Epithelial cell of proximal tubule (primary cell): ENCODE measurements at regions not wholly inside any gene's neighbourhood (a gene's known extent, or its start where the extent isn't known, plus 50 kb on each side); places are given as distances from the start of the nearest gene placed in this dataset.
A peak's percentile ranks its signal among the peaks of the same experiment; 100 is the strongest.

Experiments
- DNase-seq: peaks from one replicate; pipeline ENCODE4 v3.0.0-alpha.2; 2011; ENCODE audit warnings: low read depth
- H3K4me3 ChIP-seq: 2 replicates; pipeline ENCODE4 v1.5.1; 2011; ENCODE audit warnings: low read depth, mild to moderate bottlenecking, low read length
- TF ChIP-seq, protein P1 (sequence below): conservative IDR thresholded peaks from 2 replicates; pipeline ENCODE4 v1.5.1; 2012; ENCODE audit warnings: low read depth, mild to moderate bottlenecking, low read length

DNA sequence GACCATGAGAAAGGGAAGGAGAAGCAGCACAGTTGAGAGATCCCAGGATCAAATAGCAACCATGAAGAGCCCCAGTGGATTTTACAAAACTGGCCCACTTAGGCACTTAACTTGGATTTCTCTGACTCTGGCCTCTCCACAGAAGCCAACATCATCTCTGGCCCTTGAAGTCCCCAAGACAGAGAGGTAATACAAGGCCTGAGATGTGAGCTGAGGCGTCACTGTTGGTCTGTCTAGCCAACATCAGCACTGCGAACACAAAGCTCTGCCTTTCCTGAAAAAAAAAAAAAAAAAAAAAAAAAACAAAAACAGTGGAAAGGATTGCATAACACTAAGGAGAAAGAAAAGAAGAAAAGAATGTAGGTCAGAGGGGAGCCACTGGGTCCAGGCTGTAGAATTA, 378.3 kb downstream of the BRINP1 start:
- DNase-seq, result no peak
- TF ChIP-seq, protein P1, sequence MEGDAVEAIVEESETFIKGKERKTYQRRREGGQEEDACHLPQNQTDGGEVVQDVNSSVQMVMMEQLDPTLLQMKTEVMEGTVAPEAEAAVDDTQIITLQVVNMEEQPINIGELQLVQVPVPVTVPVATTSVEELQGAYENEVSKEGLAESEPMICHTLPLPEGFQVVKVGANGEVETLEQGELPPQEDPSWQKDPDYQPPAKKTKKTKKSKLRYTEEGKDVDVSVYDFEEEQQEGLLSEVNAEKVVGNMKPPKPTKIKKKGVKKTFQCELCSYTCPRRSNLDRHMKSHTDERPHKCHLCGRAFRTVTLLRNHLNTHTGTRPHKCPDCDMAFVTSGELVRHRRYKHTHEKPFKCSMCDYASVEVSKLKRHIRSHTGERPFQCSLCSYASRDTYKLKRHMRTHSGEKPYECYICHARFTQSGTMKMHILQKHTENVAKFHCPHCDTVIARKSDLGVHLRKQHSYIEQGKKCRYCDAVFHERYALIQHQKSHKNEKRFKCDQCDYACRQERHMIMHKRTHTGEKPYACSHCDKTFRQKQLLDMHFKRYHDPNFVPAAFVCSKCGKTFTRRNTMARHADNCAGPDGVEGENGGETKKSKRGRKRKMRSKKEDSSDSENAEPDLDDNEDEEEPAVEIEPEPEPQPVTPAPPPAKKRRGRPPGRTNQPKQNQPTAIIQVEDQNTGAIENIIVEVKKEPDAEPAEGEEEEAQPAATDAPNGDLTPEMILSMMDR, result no peak
- H3K4me3 ChIP-seq, result no peak overlapping the region

DNA sequence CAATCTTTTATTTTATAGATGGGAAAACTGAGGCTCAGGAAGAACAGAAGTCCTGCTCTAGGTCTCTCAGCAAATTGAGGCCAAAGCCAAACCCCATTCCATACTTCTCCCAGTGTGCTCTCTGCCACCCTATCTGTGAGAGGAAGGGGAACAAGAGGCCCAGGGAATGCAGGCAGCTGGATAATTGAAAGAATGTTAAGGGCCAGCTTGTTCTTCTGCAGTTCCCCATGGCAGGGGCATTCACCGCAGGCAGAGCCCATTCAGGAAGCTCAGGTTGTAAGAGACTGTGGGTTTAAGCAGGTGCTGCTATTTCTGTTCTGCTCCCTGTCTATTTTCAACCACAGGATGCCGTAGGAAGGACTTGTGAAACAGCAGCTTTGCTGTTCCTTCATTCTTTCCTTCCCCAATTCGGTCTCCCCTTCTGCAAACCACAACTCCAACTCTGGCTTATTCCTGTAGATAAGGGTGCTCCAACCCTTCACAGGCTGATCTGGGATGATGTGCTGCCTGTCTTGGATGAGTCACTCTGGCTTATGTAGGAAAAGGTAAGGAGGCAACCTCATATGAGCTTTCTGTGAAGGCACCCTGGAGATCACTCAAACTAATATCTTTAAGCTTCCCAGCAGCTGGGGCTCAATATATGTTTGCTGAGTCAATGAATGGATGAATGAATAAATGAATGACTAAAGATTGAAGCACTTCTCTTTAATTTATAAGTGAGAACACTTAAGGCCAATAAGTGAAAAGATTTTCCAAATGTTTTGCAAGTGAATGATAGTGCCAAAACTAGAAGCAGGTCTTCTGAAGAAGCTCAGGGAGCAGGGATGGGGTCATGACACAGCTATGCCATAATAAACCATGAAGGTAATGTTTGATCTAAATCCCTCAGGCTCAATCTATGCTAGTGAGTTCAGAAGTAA, 377.6 kb downstream of the BRINP1 start:
- DNase-seq, result peak; percentile 32
- TF ChIP-seq, protein P1, result no peak
- no peak overlapping the region for H3K4me3 ChIP-seq

DNA sequence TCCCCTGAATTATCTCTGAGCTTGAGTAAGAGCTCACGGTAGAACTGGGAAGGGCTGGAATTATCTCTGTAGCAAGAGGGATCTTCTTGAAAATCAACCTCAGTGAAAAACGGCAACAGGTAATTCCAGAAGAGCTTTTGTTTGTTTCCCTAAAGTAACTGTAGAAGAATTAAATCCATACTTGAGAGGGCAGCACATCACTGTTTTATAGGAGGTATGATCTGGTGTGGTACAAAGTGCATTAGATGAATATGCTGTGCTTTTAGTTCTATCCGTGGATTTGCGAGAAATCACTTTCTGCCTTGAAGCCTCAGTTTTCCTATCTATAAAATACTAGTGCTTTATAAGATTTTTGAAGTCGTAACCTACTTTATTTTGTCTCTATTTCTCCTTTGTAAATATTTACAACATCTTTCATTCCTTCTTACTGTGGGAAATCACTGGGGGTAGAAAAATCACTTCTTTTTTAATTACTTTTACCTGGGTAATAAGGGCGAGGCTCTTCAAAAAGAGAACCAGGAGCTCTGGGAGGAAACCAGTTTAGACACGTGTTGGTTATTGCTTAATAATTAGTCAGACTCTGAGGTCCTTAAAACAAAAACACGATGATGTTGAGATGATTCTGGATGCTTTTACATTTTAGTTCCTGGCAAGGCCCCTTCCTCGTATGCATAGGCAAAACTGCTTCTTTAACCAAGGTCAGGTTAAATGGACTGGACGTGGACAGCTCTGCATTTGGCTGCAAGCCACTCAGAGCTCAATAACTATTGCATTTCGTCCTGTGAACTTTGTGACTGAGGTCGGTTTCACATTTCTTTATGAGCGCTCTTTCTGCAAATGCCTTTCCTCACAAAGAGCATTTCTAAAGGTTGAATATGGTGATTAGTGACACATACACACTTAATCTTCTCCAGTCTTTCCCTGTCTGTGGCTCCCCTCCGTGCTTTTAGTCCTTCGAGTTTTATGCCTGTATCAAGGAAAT, 376.1 kb downstream of the BRINP1 start:
- TF ChIP-seq, protein P1, result no peak
- peak; percentile 16 for DNase-seq
- H3K4me3 ChIP-seq, result no peak overlapping the region

DNA sequence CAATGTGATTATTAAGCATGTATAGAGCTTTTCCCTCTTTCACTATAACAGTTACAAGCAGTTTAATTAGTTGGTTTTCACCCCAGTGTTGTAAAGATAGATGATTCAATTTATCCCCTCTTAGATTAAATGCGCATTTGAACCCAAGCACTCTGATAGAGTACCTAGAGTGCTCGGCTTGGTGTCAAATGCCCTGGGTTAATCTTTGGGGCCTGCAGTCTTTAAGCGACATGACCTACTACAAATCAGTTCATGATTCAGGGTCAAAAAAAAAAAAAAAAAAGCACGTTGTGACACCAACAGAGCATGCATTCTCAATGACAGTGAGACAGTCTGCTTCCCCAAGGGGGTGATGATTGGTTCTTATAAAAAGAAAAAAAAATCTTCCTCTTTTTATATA, 375.3 kb downstream of the BRINP1 start:
- DNase-seq, result no peak
- TF ChIP-seq, protein P1, result no peak
- no peak overlapping the region for H3K4me3 ChIP-seq

DNA sequence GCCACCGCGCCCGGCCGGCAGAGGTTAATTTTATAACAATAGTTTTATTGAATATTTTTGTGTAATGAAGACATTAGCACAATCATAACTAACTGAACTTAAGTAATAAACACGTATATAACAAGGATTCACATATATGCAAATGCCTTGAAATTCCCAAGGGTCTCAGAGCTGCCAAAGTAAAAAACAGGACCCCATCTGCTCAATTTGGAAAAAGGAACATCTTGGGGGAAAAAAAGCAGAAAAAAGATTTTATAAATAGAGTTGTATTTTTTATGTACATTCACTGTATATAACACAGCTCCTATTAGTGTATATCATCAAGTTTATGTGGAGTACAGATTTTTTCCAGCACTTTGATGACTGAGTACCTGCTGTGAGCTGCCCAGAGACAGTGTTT, 366.7 kb downstream of the BRINP1 start:
- no peak for DNase-seq
- TF ChIP-seq, protein P1, result no peak
- H3K4me3 ChIP-seq, result no peak overlapping the region

DNA sequence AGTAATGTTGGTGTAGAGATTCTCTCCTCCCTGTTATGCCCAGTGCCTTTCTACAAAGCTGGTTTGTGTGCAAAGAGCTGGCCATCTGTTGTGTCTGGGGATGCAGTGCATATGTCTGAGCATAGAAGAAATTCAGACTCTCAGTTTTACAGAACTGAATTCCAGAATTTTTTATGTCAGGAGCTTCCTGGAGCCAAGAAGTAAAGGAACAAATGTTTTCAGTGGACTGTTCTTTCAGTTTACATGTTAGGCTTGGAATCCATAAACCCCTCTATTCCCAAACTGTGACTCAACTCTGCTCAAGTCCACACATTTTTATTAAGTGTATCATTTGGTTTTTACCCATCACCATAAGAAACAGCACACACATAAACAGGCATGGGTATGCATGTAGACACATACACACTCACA, 366.0 kb downstream of the BRINP1 start:
- H3K4me3 ChIP-seq, result no peak overlapping the region
- TF ChIP-seq, protein P1, result no peak
- no peak for DNase-seq
